ENCODE measurements at regions not wholly inside any gene's neighbourhood (a gene's known extent, or its start where the extent isn't known, plus 50 kb on each side); places are given as distances from the start of the nearest gene placed in this dataset.

- no peak for DNase-seq
These were observed 245.5 kb upstream of the NRP1 start for GRCh38 chr10:33579996-33580395.

- DNase-seq = no peak
These were observed 239.1 kb upstream of the NRP1 start for GRCh38 chr10:33573606-33574005.

- no peak for DNase-seq
These were observed 237.1 kb upstream of the NRP1 start for GRCh38 chr10:33571616-33572015.

GRCh38 chr10:33570495-33570894, 236.0 kb upstream of the NRP1 start:
- peak; percentile 82 for DNase-seq

GRCh38 chr10:33569702-33570101, 235.2 kb upstream of the NRP1 start:
- DNase-seq = no peak

DNA sequence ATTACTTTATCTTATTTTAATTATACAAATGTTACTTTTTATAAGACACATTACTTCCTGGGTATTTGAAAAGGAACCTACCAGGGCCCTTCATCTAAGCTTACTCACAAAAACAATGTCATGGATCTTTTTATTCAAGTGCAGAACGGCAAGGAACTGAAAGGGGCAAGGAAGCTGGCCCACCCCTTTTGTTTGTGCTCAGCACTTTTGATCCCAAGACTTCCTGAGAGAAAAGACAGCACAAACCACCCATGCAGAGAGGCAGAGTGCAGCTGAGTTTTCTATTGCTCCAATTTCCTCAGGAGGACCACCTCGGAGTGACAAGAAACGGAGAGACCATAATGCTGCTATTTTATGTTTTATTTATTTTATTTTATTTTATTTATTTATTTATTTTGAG, 232.0 kb upstream of the NRP1 start:
- DNase-seq = no peak

GRCh38 chr10:33566001-33566400, 231.5 kb upstream of the NRP1 start:
- DNase-seq = no peak

GRCh38 chr10:33565231-33565630, 230.8 kb upstream of the NRP1 start:
- no peak for DNase-seq

- peak; percentile 19 for DNase-seq
These were observed 224.6 kb upstream of the NRP1 start for GRCh38 chr10:33559105-33559504.

- DNase-seq = no peak
These were observed 222.8 kb upstream of the NRP1 start for GRCh38 chr10:33557313-33557712.

DNA sequence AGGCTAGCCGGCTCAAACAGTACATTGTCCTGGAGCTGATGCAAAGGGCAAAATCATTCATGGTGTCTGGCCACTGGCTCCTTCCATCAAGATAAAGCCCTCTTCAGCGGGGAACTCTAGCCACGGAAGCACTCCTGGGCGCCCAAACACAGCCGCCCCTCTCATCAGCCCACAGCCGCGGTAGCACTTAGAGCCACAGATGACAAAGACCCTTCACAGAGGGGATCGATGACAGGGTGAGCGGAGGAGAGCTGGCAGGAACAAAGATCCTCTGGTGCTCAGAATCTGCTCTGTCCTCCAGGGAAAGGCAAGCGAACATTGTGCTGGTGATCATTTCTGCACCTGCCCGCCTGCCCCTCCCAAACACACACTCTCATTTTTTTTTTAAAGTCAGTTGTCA, 222.2 kb upstream of the NRP1 start:
- no peak for DNase-seq

- no peak for DNase-seq
These were observed 221.6 kb upstream of the NRP1 start for GRCh38 chr10:33556103-33556502.

- no peak for DNase-seq
These were observed 219.5 kb upstream of the NRP1 start for GRCh38 chr10:33553748-33554571.

DNA sequence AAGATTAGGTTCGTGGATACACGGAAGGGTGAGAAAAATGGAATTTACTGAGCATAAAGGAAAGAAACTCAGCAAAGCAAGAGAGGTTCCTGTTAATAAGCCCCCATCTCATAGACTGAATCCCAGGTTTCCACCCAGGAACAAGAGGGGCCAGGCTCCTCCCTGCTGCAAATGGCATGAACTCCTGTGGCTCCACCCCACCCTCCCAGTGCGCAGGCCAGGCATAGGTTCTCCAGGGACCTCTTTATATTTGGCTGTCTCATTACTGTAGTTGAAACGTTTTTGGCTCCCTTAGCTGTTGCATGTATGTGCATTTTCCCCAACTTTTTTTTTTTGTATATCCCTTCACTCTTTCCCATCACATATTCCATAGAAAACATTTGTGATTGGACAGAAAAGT, 217.8 kb upstream of the NRP1 start:
- no peak for DNase-seq

GRCh38 chr10:33550811-33551210, 216.3 kb upstream of the NRP1 start:
- DNase-seq = no peak

DNA sequence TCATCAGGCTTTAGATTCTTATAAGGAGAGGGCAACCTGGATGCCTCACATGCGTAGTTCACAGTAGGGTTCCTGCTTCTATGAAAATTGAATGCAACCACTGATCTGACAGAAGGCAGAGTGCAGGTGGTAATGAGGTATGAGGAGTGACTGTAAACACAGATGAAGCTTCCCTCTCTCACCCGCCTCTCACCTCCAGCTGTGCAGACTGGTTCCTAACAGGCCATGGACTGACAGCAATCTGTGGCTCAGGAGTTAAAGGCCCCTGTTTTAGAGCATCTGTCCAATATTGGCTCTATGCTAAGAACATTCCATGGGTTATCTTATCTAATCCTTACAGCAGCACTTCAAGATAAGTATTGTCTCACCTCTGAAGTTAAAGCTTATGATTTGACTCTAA, 213.5 kb upstream of the NRP1 start:
- DNase-seq = no peak

DNA sequence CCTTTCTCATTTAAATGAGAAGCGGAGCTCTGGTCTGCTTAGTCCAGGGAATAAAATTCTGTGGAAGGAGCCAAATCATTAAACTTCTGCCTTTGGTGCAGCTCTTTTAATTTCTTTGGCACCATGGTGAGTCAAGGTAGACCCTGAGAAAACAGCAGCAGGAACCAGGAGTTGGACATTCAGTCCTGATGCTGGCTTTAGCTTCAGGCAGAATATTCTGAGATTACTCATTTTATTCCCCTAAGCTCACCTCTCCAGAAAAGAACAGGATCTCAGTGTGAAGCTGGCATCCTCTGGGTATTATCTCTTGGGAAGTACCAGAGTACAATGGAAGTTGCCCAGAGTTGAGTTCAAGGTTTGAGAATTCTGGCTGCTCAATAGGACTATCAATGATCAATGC, 211.6 kb upstream of the NRP1 start:
- DNase-seq = no peak

DNA sequence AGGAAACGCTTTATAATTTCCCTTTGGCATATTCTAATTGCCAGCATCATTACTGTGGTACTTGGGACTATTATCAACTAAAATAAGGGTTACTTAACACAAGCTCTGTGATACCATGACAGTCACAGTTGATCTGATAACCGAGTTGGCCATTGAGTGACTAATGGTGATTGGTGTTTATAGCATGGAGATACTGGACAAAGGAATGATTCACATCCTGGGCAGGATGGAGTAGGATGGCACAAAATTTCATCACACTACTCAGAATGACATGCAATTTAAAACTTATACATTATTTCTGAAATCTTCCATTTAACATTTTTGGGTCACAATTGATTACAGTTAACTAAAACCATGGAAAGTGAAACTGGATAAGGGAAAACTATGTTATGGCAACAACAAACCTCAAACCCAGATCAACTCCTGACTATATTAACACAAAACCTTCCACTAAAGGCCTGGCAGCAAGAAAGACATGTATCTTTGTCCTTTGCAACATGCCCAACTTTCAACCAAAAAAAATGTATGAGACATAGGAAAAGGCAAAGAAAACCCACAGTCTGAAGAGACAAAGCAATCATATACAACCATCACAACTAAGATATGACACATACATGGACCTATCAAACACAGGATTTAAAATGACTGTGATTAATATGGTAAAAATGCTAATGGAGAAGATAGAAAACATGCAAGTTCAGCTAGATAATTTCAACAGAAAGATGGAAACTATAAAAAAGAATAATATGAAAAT, 208.5 kb upstream of the NRP1 start:
- no peak for DNase-seq

- no peak for DNase-seq
These were observed 204.6 kb upstream of the NRP1 start for GRCh38 chr10:33539116-33539515.

GRCh38 chr10:33537066-33537465, 202.6 kb upstream of the NRP1 start:
- DNase-seq = no peak

DNA sequence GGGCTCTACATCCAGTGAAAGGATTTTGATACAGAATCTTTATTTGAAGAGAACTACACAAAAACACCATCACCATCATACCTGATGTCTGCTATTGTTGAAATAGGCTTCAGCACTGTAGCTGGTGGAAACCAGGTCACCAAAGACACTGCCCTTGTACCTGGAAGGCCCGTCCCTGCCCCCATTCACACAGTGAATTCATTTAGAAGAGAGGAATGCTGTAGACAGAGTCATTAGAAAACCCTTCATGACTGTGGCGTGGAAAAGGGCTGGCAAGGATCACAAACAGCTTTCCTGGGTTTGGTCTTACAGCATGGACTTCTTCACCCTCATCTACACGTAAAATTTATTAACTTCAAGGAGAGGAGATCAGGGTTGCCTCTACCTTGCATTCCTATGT, 202.0 kb upstream of the NRP1 start:
- no peak for DNase-seq

GRCh38 chr10:33535866-33536265, 201.4 kb upstream of the NRP1 start:
- DNase-seq = no peak

- DNase-seq = no peak
These were observed 199.9 kb upstream of the NRP1 start for GRCh38 chr10:33534416-33534815.

- DNase-seq = no peak
These were observed 199.1 kb upstream of the NRP1 start for GRCh38 chr10:33533612-33534011.

- DNase-seq = no peak
These were observed 198.4 kb upstream of the NRP1 start for GRCh38 chr10:33532901-33533300.
